COR-L47 (cell line): ENCODE measurements at regions not wholly inside any gene's neighbourhood (a gene's known extent, or its start where the extent isn't known, plus 50 kb on each side); places are given as distances from the start of the nearest gene placed in this dataset.
A peak's percentile ranks its signal among the peaks of the same experiment; 100 is the strongest.

Source experiments
- DNase-seq: peaks from one replicate; lab custom pipeline; 2025; lab: John Stamatoyannopoulos, UW

- DNase-seq: no peak
Measured at GRCh38 chr15:69530991-69531664, 78.5 kb downstream of the RPLP1 start.

- DNase-seq: no peak
Measured at GRCh38 chr15:69531665-69532027, 79.0 kb downstream of the RPLP1 start.

DNA sequence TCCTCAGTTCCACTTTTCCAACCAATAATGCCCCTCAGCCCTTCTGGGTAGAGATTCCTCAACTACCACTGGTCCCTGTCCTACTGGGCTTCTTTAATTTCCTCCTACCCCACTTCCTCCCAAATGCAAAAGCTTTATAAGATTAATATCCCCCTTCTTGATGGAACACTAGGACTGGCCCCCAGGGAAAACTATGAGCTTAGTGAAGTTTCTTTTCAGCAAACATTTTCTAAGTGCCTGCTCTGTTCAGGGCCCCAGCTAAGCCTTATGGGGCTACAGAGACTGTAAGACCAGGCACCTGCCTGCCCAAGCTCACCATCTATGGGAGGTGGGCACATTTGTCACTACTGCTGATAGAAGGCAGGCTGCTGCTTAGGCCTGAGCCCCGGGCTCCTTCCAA, 79.4 kb downstream of the RPLP1 start:
- no peak for DNase-seq

- no peak for DNase-seq
Measured at GRCh38 chr15:69532856-69533255, 80.2 kb downstream of the RPLP1 start.

DNA sequence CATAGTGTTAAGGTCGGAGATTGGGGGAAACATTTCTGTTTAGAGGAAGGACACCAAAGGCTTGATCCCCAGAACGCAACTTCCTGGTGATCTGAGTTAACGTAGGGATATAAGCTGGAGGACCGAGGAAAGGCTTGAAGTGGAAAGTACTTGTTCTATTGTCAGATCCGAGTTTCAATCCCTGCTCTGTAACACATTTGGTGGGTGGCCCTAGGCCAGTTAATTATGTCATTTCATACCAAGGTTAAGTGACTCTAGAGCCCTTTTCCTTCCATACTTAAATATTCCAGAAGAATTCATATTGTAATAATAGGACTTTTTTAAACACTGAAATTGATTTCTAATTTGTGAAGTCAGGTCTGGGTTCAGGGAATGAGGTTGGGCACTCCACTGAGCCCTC, 80.9 kb downstream of the RPLP1 start:
- DNase-seq: no peak

DNA sequence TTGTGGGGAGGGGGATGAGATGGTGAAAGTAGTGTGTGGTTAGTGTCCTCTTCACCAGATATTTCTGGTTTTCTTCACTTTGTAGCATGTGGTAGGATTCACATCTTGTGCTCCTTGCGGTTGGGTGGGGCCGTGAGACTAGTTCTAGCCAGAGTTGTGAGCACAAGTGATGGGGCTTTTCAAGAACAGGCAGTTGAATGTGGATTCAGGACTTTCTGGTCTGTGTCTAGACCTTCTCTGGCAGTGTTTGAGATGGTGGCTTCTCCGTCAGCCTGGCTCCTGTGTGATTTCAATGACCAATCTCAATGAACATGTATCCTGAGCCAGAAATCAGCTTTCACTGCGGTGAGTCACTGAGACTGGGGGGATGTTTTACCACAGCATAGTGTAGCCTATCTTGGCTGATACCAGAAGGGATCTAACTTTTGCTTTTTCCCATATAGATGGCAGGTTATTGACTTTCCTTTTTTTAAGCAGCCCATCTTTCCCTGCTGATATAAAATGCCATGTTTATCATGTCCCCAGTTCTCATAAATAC, 82.6 kb downstream of the RPLP1 start:
- DNase-seq: no peak

- DNase-seq: no peak
Measured at GRCh38 chr15:69535998-69536397, 83.4 kb downstream of the RPLP1 start.

DNA sequence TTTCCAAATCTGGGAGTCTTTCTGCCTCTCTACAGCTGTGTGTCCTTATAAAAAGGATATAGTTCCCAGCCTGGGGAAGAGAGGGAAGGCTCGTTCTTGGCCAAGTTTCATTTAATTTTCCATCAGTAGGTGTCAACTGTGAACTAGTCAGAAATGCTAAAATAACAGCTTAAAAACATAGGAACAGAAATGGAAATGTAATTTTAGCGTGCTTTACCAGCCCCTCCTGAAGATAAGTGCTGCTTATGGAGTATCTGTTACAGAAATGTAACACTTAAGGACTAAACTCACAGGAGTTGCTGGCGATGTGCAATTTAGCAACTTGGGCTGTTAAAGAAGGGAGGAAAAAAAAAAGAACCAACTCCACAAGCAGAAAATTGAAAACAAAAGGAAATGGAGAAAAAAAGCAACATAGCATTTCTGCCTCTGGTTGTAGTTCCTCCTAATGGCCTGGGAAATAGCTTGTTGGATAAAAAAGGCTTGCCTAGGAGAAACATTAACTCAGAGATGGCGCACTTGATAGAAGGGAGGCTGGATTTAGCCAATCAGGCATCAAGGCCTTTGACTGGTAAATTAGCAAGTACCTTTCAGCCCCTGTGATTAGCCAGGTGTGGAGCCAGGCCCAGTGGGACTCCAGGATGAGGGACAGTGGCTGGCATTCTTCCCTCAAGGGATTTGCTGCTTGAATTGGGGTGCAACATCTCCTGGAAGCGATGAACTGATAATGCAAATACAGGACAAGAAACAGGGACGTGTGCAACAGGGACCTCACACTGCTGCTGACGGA, 84.3 kb downstream of the RPLP1 start:
- peak; percentile 69 for DNase-seq

GRCh38 chr15:69537901-69538300, 85.3 kb downstream of the RPLP1 start:
- DNase-seq: no peak

- DNase-seq: no peak
Measured at GRCh38 chr15:69538379-69538778, 85.8 kb downstream of the RPLP1 start.

DNA sequence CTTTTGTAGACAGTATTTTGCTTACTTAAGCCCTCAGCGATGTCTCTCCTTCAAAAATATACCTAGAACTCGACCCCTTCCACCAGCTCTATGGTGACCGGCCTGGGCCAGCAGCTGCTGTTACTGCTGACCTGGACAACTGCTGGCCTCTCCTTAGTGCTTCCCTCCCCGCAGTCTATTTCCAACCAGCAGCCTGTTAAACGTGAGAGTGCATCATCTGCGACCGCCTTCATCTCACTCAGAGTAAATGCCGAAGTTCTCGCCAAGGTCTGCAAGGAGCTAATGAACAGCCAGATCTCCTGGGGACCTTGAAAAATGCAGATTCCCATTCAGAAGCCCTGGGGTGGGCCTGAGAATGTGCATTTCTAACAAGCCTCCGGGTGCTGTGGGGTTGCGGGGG, 86.7 kb downstream of the RPLP1 start:
- DNase-seq: no peak

- peak; percentile 81 for DNase-seq
Measured at GRCh38 chr15:69540622-69541021, 88.0 kb downstream of the RPLP1 start.

- no peak for DNase-seq
Measured at GRCh38 chr15:69542028-69542427, 89.4 kb downstream of the RPLP1 start.

DNA sequence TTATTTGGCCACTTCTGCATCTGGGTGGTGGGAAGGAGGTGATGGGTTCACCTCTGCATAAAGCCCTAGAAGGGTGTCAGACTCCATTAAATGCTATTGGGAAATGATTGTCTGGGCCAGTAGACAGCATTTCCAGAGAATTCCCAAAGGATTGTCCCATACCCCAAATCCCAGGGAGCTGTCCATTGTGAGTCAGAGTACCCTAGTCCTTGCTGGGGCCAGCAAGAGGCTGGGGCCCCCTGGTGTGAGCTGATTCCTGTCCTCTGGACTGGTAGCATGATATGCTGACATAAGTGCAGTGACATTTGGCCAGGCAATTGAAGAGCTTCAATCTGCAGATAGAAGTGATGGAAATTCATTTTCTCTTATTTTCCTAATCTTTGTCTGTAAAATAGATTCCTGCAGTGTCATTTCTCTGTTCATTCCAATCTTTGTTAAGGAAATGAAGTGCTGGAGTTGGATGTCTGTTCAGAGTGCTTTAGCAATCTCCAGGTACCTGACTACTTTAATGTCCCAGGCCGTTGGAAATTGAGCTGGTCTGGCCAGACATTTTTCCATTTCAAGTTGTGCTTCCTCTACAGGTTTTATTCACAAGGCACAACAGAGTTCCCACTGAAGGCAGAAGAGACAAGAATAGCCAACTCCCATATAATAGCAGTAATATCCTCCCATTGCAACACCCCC, 91.2 kb downstream of the RPLP1 start:
- DNase-seq: no peak

GRCh38 chr15:69544365-69545113, 91.9 kb downstream of the RPLP1 start:
- no peak for DNase-seq

- DNase-seq: no peak
Measured at GRCh38 chr15:69546182-69546581, 93.6 kb downstream of the RPLP1 start.

DNA sequence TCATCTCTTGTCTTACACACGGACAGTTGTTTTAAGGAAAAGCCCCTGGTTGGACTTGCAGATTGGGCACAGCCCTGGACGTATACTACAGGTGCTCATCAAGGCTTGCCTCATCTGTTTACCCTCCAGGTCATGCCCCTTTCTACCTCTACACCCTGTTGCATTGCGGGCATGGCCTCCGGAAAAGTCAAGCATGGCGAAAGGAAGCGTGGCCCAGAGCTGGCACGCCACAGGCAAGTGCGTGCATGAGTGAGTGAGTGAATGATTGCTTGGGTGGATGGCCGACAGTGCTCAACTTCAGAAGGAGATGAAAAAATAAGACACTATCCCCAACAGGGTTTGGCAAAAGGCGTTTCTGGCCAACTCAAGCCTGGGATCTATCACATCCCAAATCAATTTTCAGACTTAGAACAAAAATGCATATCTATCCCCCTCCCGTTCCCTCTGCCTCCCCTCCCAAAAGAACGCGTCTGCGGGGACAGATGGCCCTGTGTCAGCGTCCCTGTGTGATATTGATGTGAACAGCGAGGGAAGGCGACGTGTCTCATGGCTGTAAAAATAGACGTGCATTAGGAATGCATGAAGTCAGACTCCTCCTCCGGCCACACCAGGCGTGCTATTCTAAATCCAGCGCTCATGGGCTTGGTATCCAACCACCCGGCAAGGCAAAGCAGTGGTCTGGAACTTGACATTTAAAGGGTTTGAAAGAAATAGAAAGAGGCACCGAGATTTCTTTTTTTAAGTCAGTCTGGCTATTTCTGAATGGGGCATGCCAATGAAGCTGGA, 96.0 kb downstream of the RPLP1 start:
- DNase-seq: no peak

- DNase-seq: no peak
Measured at GRCh38 chr15:69551391-69552056, 98.9 kb downstream of the RPLP1 start.

- no peak for DNase-seq
Measured at GRCh38 chr15:69552057-69552815, 99.6 kb downstream of the RPLP1 start.

DNA sequence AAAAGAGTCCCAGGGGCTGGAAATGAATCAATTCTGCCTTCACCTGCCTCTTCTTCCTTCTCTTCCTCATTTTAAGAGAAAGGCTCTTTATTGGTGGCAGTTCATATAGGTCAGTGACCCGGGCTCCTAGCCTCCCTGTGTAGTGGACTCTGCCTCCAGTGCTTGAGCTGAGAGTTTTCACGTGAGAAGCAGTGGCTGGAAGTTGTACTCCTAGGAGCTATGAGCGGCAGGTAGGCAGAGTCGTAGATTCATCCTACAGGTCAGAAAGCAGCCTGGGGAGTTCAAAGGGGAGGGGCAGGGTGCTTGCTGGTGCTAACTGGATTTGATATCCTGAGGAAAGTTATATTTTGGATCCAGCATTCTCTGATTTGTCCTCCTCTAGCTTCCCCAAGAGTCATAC, 101.1 kb downstream of the RPLP1 start:
- DNase-seq: no peak
